ENCODE measurements at regions not wholly inside any gene's neighbourhood (a gene's known extent, or its start where the extent isn't known, plus 50 kb on each side); places are given as distances from the start of the nearest gene placed in this dataset.
"Not testable (repeated sequence)": the region's sequence is repeated elsewhere in the genome, so short reads cannot be mapped to it uniquely, and the experiment has no call there.

GRCh38 chr4:144384408-144384807, 243.9 kb upstream of the GYPA start:
- DNase-seq = no peak

GRCh38 chr4:144399927-144400326, 246.0 kb upstream of the HHIP start:
- peak; percentile 65 to 68 for DNase-seq

- DNase-seq = no peak
These were observed 243.8 kb upstream of the HHIP start for GRCh38 chr4:144402176-144402575.

- no peak for DNase-seq
These were observed 243.0 kb upstream of the HHIP start for GRCh38 chr4:144402999-144403398.

- no peak for DNase-seq
These were observed 242.1 kb upstream of the HHIP start for GRCh38 chr4:144403893-144404292.

- no peak for DNase-seq
These were observed 236.4 kb upstream of the HHIP start for GRCh38 chr4:144409525-144409924.

- no peak for DNase-seq
These were observed 235.6 kb upstream of the HHIP start for GRCh38 chr4:144410230-144410783.

- DNase-seq = no peak
These were observed 234.8 kb upstream of the HHIP start for GRCh38 chr4:144411119-144411518.

GRCh38 chr4:144411700-144412099, 234.3 kb upstream of the HHIP start:
- no peak for DNase-seq

GRCh38 chr4:144421056-144421455, 224.9 kb upstream of the HHIP start:
- no peak for DNase-seq

- DNase-seq = no peak
These were observed 224.0 kb upstream of the HHIP start for GRCh38 chr4:144421839-144422565.

GRCh38 chr4:144423930-144424329, 222.0 kb upstream of the HHIP start:
- DNase-seq = no peak

- not testable (repeated sequence) for DNase-seq
These were observed 219.9 kb upstream of the HHIP start for GRCh38 chr4:144426023-144426422.

GRCh38 chr4:144442713-144443112, 203.2 kb upstream of the HHIP start:
- DNase-seq = no peak

- no peak for DNase-seq
These were observed 196.3 kb upstream of the HHIP start for GRCh38 chr4:144449611-144450010.

- no peak for DNase-seq
These were observed 195.4 kb upstream of the HHIP start for GRCh38 chr4:144450526-144450925.

GRCh38 chr4:144451766-144452450, 194.0 kb upstream of the HHIP start:
- no peak for DNase-seq

GRCh38 chr4:144456196-144456595, 189.8 kb upstream of the HHIP start:
- no peak for DNase-seq

GRCh38 chr4:144461906-144462305, 184.1 kb upstream of the HHIP start:
- DNase-seq = no peak

- DNase-seq = no peak
These were observed 182.7 kb upstream of the HHIP start for GRCh38 chr4:144463236-144463635.

- no peak for DNase-seq
These were observed 182.1 kb upstream of the HHIP start for GRCh38 chr4:144463896-144464295.

GRCh38 chr4:144465546-144465945, 180.4 kb upstream of the HHIP start:
- DNase-seq = no peak

GRCh38 chr4:144480068-144480467, 165.9 kb upstream of the HHIP start:
- DNase-seq = no peak

GRCh38 chr4:144489831-144490230, 156.1 kb upstream of the HHIP start:
- no peak for DNase-seq

Measured in SHP77 (cell line).